ENCODE measurements at regions not wholly inside any gene's neighbourhood (a gene's known extent, or its start where the extent isn't known, plus 50 kb on each side); places are given as distances from the start of the nearest gene placed in this dataset.

- peaks cover 28% of the 10 kb centered on the region for H3K36me3 ChIP-seq (replicated peaks; ENCODE audit: low read depth, low read length)
- H4K20me1 ChIP-seq (ENCODE audit: insufficient read depth, low read length): peaks cover 73% of the 10 kb centered on the region
- H3K27me3 ChIP-seq (ENCODE audit: low read depth, low read length): no peaks in the 10 kb centered on the region
- H3K79me2 ChIP-seq (ENCODE audit: low read length): peaks cover 84% of the 10 kb centered on the region
- no peaks in the 10 kb centered on the region for H3K4me1 ChIP-seq (ENCODE audit: low read length)
- no peak overlapping the region for H3K9ac ChIP-seq (ENCODE audit: low read length)
- H3K27ac ChIP-seq (ENCODE audit: low read length): no peak overlapping the region
- H3K9me3 ChIP-seq (ENCODE audit: insufficient read depth, low read length): no peaks in the 10 kb centered on the region
- TF ChIP-seq, protein P1, sequence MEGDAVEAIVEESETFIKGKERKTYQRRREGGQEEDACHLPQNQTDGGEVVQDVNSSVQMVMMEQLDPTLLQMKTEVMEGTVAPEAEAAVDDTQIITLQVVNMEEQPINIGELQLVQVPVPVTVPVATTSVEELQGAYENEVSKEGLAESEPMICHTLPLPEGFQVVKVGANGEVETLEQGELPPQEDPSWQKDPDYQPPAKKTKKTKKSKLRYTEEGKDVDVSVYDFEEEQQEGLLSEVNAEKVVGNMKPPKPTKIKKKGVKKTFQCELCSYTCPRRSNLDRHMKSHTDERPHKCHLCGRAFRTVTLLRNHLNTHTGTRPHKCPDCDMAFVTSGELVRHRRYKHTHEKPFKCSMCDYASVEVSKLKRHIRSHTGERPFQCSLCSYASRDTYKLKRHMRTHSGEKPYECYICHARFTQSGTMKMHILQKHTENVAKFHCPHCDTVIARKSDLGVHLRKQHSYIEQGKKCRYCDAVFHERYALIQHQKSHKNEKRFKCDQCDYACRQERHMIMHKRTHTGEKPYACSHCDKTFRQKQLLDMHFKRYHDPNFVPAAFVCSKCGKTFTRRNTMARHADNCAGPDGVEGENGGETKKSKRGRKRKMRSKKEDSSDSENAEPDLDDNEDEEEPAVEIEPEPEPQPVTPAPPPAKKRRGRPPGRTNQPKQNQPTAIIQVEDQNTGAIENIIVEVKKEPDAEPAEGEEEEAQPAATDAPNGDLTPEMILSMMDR (IDR thresholded peaks at IDR 0.05; ENCODE audit: low read depth, low read length): no peak
- TF ChIP-seq EZH2phosphoT487 (IDR thresholded peaks at IDR 0.05; ENCODE audit: low read depth): no peak
- no peak overlapping the region for H3K4me2 ChIP-seq (ENCODE audit: low read length)
- no peak overlapping the region for H3K4me3 ChIP-seq (ENCODE audit: low read length)
- H2AFZ ChIP-seq (ENCODE audit: low read depth, low read length): no peak overlapping the region
Measured at GRCh38 chr12:24325331-24325730, 375.9 kb upstream of the SOX5 start.

GRCh38 chr12:24307716-24308335 lies 358.4 kb upstream of the SOX5 start:
- Histone ChIP-seq H4K20me1 (ENCODE audit: insufficient read depth, low read length) (peaks cover 86% of the 10 kb centered on the region), H3K9ac (ENCODE audit: low read length) (no peak overlapping the region), H3K4me3 (ENCODE audit: low read length) (no peak overlapping the region), H3K4me2 (ENCODE audit: low read length) (no peak overlapping the region), H3K36me3 (replicated peaks; ENCODE audit: low read depth, low read length) (peaks cover 12% of the 10 kb centered on the region), H3K79me2 (ENCODE audit: low read length) (peaks cover 93% of the 10 kb centered on the region), H3K9me3 (ENCODE audit: insufficient read depth, low read length) (no peaks in the 10 kb centered on the region), H2AFZ (ENCODE audit: low read depth, low read length) (no peak overlapping the region), H3K27ac (ENCODE audit: low read length) (no peak overlapping the region), H3K27me3 (ENCODE audit: low read depth, low read length) (no peaks in the 10 kb centered on the region), H3K4me1 (ENCODE audit: low read length) (0 out of 2 replicates have a peak, but pooled peaks cover 5% of the 10 kb centered on the region)
- TF ChIP-seq EZH2phosphoT487 (IDR thresholded peaks at IDR 0.05; ENCODE audit: low read depth): no peak

DNA sequence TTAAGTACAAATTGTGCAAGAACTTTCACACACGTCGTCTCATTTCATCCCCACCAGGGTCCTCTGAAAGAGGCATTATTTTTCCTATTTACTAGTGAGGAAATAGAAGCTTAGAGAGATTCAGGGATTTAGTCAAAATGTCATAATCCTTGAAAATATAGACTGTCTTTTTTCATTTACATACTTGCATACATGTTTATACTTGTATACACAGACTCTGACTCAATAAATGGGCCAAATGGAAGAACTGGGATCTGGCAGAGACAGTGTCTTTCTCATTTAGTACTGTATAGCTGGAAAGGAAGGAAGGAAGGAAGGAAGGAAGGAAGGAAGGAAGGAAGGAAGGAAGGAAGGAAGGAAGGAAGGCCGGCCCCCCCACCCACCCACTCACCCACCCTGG lies 357.7 kb upstream of the SOX5 start:
- no peak overlapping the region for H2AFZ ChIP-seq (ENCODE audit: low read depth, low read length)
- H3K79me2 ChIP-seq (ENCODE audit: low read length): peaks cover 95% of the 10 kb centered on the region
- H3K4me2 ChIP-seq (ENCODE audit: low read length): no peak overlapping the region
- no peak for TF ChIP-seq EZH2phosphoT487 (IDR thresholded peaks at IDR 0.05; ENCODE audit: low read depth)
- TF ChIP-seq, protein P1 (IDR thresholded peaks at IDR 0.05; ENCODE audit: low read depth, low read length): no peak
- 0 out of 2 replicates have a peak, but pooled peaks cover 5% of the 10 kb centered on the region for H3K4me1 ChIP-seq (ENCODE audit: low read length)
- no peaks in the 10 kb centered on the region for H3K9me3 ChIP-seq (ENCODE audit: insufficient read depth, low read length)
- H3K9ac ChIP-seq (ENCODE audit: low read length): no peak overlapping the region
- H3K4me3 ChIP-seq (ENCODE audit: low read length): no peak overlapping the region
- no peaks in the 10 kb centered on the region for H3K27me3 ChIP-seq (ENCODE audit: low read depth, low read length)
- H3K27ac ChIP-seq (ENCODE audit: low read length): no peak overlapping the region
- peaks cover 88% of the 10 kb centered on the region for H4K20me1 ChIP-seq (ENCODE audit: insufficient read depth, low read length)
- H3K36me3 ChIP-seq (replicated peaks; ENCODE audit: low read depth, low read length): peaks cover 12% of the 10 kb centered on the region

- no peaks in the 10 kb centered on the region for H3K9me3 ChIP-seq (ENCODE audit: insufficient read depth, low read length)
- H3K27ac ChIP-seq (ENCODE audit: low read length): no peak overlapping the region
- H2AFZ ChIP-seq (ENCODE audit: low read depth, low read length): no peak overlapping the region
- H4K20me1 ChIP-seq (ENCODE audit: insufficient read depth, low read length): peaks cover 91% of the 10 kb centered on the region
- no peak overlapping the region for H3K9ac ChIP-seq (ENCODE audit: low read length)
- H3K36me3 ChIP-seq (replicated peaks; ENCODE audit: low read depth, low read length): peaks cover 12% of the 10 kb centered on the region
- TF ChIP-seq, protein P1 (IDR thresholded peaks at IDR 0.05; ENCODE audit: low read depth, low read length): no peak
- no peak for TF ChIP-seq EZH2phosphoT487 (IDR thresholded peaks at IDR 0.05; ENCODE audit: low read depth)
- H3K79me2 ChIP-seq (ENCODE audit: low read length): peaks cover 96% of the 10 kb centered on the region
- H3K4me3 ChIP-seq (ENCODE audit: low read length): no peak overlapping the region
- H3K27me3 ChIP-seq (ENCODE audit: low read depth, low read length): no peaks in the 10 kb centered on the region
- 0 out of 2 replicates have a peak, but pooled peaks cover 5% of the 10 kb centered on the region for H3K4me1 ChIP-seq (ENCODE audit: low read length)
- H3K4me2 ChIP-seq (ENCODE audit: low read length): no peak overlapping the region
Measured at GRCh38 chr12:24306001-24306400, 356.5 kb upstream of the SOX5 start.

All from OCI-LY3 (cell line).